ENCODE measurements at regions not wholly inside any gene's neighbourhood (a gene's known extent, or its start where the extent isn't known, plus 50 kb on each side); places are given as distances from the start of the nearest gene placed in this dataset.

GRCh38 chr17:72177738-72178137, 56.9 kb downstream of the SOX9 start:
- POLR2A ChIA-PET = no interaction called here
- DNase-seq (ENCODE audit: low spot score) (no peak), ATAC-seq (no peak)
- H3K9me3 Mint-ChIP-seq = peaks cover 8% of the 10 kb centered on the region
- CTCF ChIA-PET = no interaction called here
- TF ChIP-seq HMGXB4 (CRISPR knock-in tag; IDR thresholded peaks at IDR 0.05) = no peak
- TF ChIP-seq ATF3 (CRISPR knock-in tag; conservative IDR thresholded peaks at IDR 0.05) = no peak
- TF ChIP-seq PRDM15 (CRISPR knock-in tag; IDR thresholded peaks at IDR 0.05) = no peak
- TF ChIP-seq ZNF671 (CRISPR knock-in tag; IDR thresholded peaks at IDR 0.05) = no peak
- TF ChIP-seq ZBTB21 (CRISPR knock-in tag; IDR thresholded peaks at IDR 0.05; ENCODE audit: borderline replicate concordance) = no peak
- no peak for TF ChIP-seq PREB (CRISPR knock-in tag; IDR thresholded peaks at IDR 0.05; ENCODE audit: borderline replicate concordance)
- no peak for TF ChIP-seq NR1H2 (CRISPR knock-in tag; IDR thresholded peaks at IDR 0.05)
- TF ChIP-seq ELF4 (CRISPR knock-in tag; IDR thresholded peaks at IDR 0.05; ENCODE audit: low read depth) = no peak
- no peak for TF ChIP-seq E2F4 (CRISPR knock-in tag; IDR thresholded peaks at IDR 0.05; ENCODE audit: borderline replicate concordance, low read depth)
- no peak for TF ChIP-seq TEAD4 (CRISPR knock-in tag; IDR thresholded peaks at IDR 0.05)
- no peak for TF ChIP-seq TP53 (CRISPR knock-in tag; IDR thresholded peaks at IDR 0.05)
- TF ChIP-seq MYBL2 (CRISPR knock-in tag; IDR thresholded peaks at IDR 0.05) = no peak
- TF ChIP-seq ZNF121 (CRISPR knock-in tag; IDR thresholded peaks at IDR 0.05) = no peak
- TF ChIP-seq TCF7 (CRISPR knock-in tag; IDR thresholded peaks at IDR 0.05; ENCODE audit: low read depth) = no peak
- no peak for TF ChIP-seq USF1 (CRISPR knock-in tag; IDR thresholded peaks at IDR 0.05)
- no peaks in the 10 kb centered on the region for H3K36me3 Mint-ChIP-seq
- no peak overlapping the region for H3K4me3 Mint-ChIP-seq
- H3K27me3 Mint-ChIP-seq (ENCODE audit: low read depth) = no peaks in the 10 kb centered on the region; the same call in none of the 2 replicates
- H3K27ac Mint-ChIP-seq = no peak overlapping the region
- H3K4me1 Mint-ChIP-seq = peaks cover 54% of the 10 kb centered on the region

- Mint-ChIP-seq H3K27ac (no peak overlapping the region), H3K4me3 (no peak overlapping the region), H3K4me1 (peaks cover 33% of the 10 kb centered on the region), H3K36me3 (no peaks in the 10 kb centered on the region), H3K9me3 (peaks cover 8% of the 10 kb centered on the region), H3K27me3 (ENCODE audit: low read depth) (no peaks in the 10 kb centered on the region; the same call in 1 of the 2 replicates)
- DNase-seq (ENCODE audit: low spot score) (no peak), ATAC-seq (peak; percentile 84)
- CTCF ChIA-PET = interaction anchor here (1.0 to 1.4 kb wide), 3 partner anchors 11 to 61 kb away, joined by 3 to 4 read pairs (median 3); no protein-coding TSS in a partner anchor
- POLR2A ChIA-PET = no interaction called here
- TF ChIP-seq FOXJ3 (CRISPR knock-in tag; IDR thresholded peaks at IDR 0.05; ENCODE audit: borderline replicate concordance) = no peak
- TF ChIP-seq PRDM15 (CRISPR knock-in tag; IDR thresholded peaks at IDR 0.05) = no peak
- TF ChIP-seq PREB (CRISPR knock-in tag; IDR thresholded peaks at IDR 0.05; ENCODE audit: borderline replicate concordance) = no peak
- TF ChIP-seq ELF4 (CRISPR knock-in tag; IDR thresholded peaks at IDR 0.05; ENCODE audit: low read depth) = no peak
- TF ChIP-seq E2F5 (CRISPR knock-in tag; IDR thresholded peaks at IDR 0.05) = no peak
- no peak for TF ChIP-seq USF2 (CRISPR knock-in tag; IDR thresholded peaks at IDR 0.05)
- TF ChIP-seq ZNF121 (CRISPR knock-in tag; IDR thresholded peaks at IDR 0.05) = no peak
Measured at GRCh38 chr17:72182371-72182873, 61.6 kb downstream of the SOX9 start.

Data from WTC11 (cell line).